H1 (cell line): ENCODE measurements at regions not wholly inside any gene's neighbourhood (a gene's known extent, or its start where the extent isn't known, plus 50 kb on each side); places are given as distances from the start of the nearest gene placed in this dataset.

Source experiments
- CTCF ChIA-PET: fragments of 300-600 bp; sonication (Branson Sonifier 250); formaldehyde crosslinking; loops from one replicate; lab custom pipeline; 2021; ENCODE audit not compliant: partially characterized antibody; lab: Charles Lee
- POLR2A ChIA-PET: fragments of 300-600 bp; sonication (Branson Sonifier 250); formaldehyde crosslinking; loops from one replicate; lab custom pipeline; 2021; ENCODE audit warnings: inconsistent platforms; ENCODE audit not compliant: partially characterized antibody; lab: Charles Lee
- DNase-seq, 2 experiments: peaks; one replicate each; pipeline versions ENCODE4 v3.0.0 to v3.0.0-alpha.2; 2010 to 2022; ENCODE audit warnings: low spot score in 2 of 2, low read depth in 1 of 2, mixed read lengths in 1 of 2
- FAIRE-seq: peaks from 2 replicates; lab custom pipeline; 2011; peaks lifted over from hg19 to GRCh38; lab: Jason Lieb, UNC
- H2AFZ ChIP-seq: 2 replicates; pipeline ENCODE4 v1.8.1; 2012; ENCODE audit warnings: low read length, inconsistent platforms
- H2AK5ac ChIP-seq: 2 replicates; pipeline ENCODE4 v1.6.1; 2013; ENCODE audit warnings: low read depth, low read length
- H2BK120ac ChIP-seq: replicated peaks from 2 replicates; pipeline ENCODE3; 2013; ENCODE audit warnings: low read depth, low read length, inconsistent platforms
- H2BK12ac ChIP-seq: 2 replicates; pipeline ENCODE4 v1.6.1; 2013; ENCODE audit warnings: low read depth, low read length
- H2BK15ac ChIP-seq: 2 replicates; pipeline ENCODE4 v1.6.1; 2013; ENCODE audit warnings: low read length
- H2BK20ac ChIP-seq: 2 replicates; pipeline ENCODE4 v1.6.1; 2013; ENCODE audit warnings: low read length
- H2BK5ac ChIP-seq: 2 replicates; pipeline ENCODE4 v1.6.1; 2013; ENCODE audit warnings: low read depth, low read length
- H3K14ac ChIP-seq: 2 replicates; pipeline ENCODE4 v1.6.1; 2013; ENCODE audit warnings: inconsistent platforms; ENCODE audit not compliant: insufficient read length
- H3K18ac ChIP-seq: 2 replicates; pipeline ENCODE4 v1.6.1; 2013; ENCODE audit warnings: low read length; ENCODE audit errors: extremely low read depth
- H3K23ac ChIP-seq: 2 replicates; pipeline ENCODE4 v1.6.1; 2013; ENCODE audit warnings: inconsistent platforms; ENCODE audit not compliant: insufficient read length
- H3K23me2 ChIP-seq: 2 replicates; pipeline ENCODE4 v1.6.1; 2013; ENCODE audit warnings: low read depth, low read length
- H3K27ac ChIP-seq: 2 replicates; pipeline ENCODE4 v1.6.1; 2011; ENCODE audit warnings: low read depth, low read length, inconsistent platforms
- H3K27me3 ChIP-seq, 4 experiments: replicated peaks in 1 of 4; 1 replicate in 1 of 4; 2 replicates in 3 of 4; pipeline versions ENCODE4 v1.6.1 to v1.8.1; 2011 to 2013; ENCODE audit warnings: low read length in 3 of 4, mild to moderate bottlenecking in 3 of 4, inconsistent platforms in 2 of 4, mixed read lengths in 2 of 4, moderate library complexity in 1 of 4; ENCODE audit not compliant: control insufficient read depth in 3 of 4, insufficient read depth in 3 of 4; ENCODE audit errors: extremely low read depth in 1 of 4
- H3K36me3 ChIP-seq, 4 experiments: 2 replicates each; pipeline versions ENCODE4 v1.6.1 to v1.8.1; 2011 to 2013; ENCODE audit warnings: mild to moderate bottlenecking in 4 of 4, low read length in 3 of 4, moderate library complexity in 2 of 4, control low read depth in 1 of 4, inconsistent platforms in 1 of 4; ENCODE audit not compliant: insufficient read depth in 4 of 4, control insufficient read depth in 2 of 4
- H3K4ac ChIP-seq: replicated peaks from 2 replicates; pipeline ENCODE3; 2013; ENCODE audit warnings: low read length, low read depth, mixed read lengths, inconsistent platforms; ENCODE audit not compliant: insufficient read length
- H3K4me1 ChIP-seq, 4 experiments: replicated peaks in 1 of 4; 1 replicate in 1 of 4; 2 replicates in 3 of 4; pipeline versions ENCODE4 v1.6.1 to v1.8.1; 2011 to 2013; ENCODE audit warnings: low read length in 3 of 4, inconsistent platforms in 2 of 4, mixed read lengths in 1 of 4; ENCODE audit not compliant: insufficient read depth in 4 of 4, control insufficient read depth in 3 of 4
- H3K4me2 ChIP-seq, 2 experiments: 2 replicates each; pipeline versions ENCODE4 v1.6.1 to v1.8.1; 2011 to 2013; ENCODE audit warnings: low read depth in 2 of 2, low read length in 2 of 2, control low read depth in 1 of 2, inconsistent platforms in 1 of 2, mild to moderate bottlenecking in 1 of 2; ENCODE audit not compliant: insufficient read depth in 1 of 2
- H3K4me3 ChIP-seq, 4 experiments: fragments of 200-600, 300-600 bp in 1 of 4; sonication (generic), shearing (Covaris generic), sonication (Bioruptor Twin) in 1 of 4; 2 replicates each; pipeline versions ENCODE4 v1.5.1 to v1.8.1; 2011 to 2016; ENCODE audit warnings: low read length in 4 of 4, low read depth in 3 of 4, control low read depth in 2 of 4, inconsistent platforms in 2 of 4, mild to moderate bottlenecking in 2 of 4, mixed read lengths in 1 of 4, moderate library complexity in 1 of 4; ENCODE audit not compliant: insufficient read depth in 2 of 4; ENCODE audit errors: extremely low read depth in 1 of 4
- H3K56ac ChIP-seq: replicated peaks from 2 replicates; pipeline ENCODE3; 2013; ENCODE audit warnings: low read depth, mild to moderate bottlenecking, mixed read lengths, low read length, inconsistent platforms; ENCODE audit not compliant: insufficient read length
- H3K79me1 ChIP-seq: 2 replicates; pipeline ENCODE4 v1.6.1; 2013; ENCODE audit warnings: low read depth, low read length, control low read depth
- H3K79me2 ChIP-seq, 2 experiments: 2 replicates each; pipeline versions ENCODE4 v1.6.1 to v1.8.1; 2012 to 2013; ENCODE audit warnings: low read length in 2 of 2, mild to moderate bottlenecking in 2 of 2, inconsistent platforms in 1 of 2; ENCODE audit not compliant: insufficient read depth in 2 of 2, control insufficient read depth in 1 of 2
- H3K9ac ChIP-seq, 4 experiments: replicated peaks in 1 of 4; 1 replicate in 1 of 4; 2 replicates in 3 of 4; pipeline versions ENCODE4 v1.6.1 to v1.8.1; 2011 to 2013; ENCODE audit warnings: low read depth in 3 of 4, low read length in 3 of 4, control low read depth in 2 of 4, mild to moderate bottlenecking in 2 of 4, moderate library complexity in 2 of 4, inconsistent platforms in 1 of 4; ENCODE audit errors: extremely low read depth in 1 of 4
- H3K9me3 ChIP-seq, 2 experiments: 2 replicates each; pipeline versions ENCODE4 v1.6.1 to v1.8.1; 2012 to 2013; ENCODE audit warnings: mild to moderate bottlenecking in 2 of 2, moderate library complexity in 2 of 2, control low read depth in 1 of 2, inconsistent platforms in 1 of 2, low read depth in 1 of 2, low read length in 1 of 2, mixed read lengths in 1 of 2; ENCODE audit not compliant: insufficient read depth in 2 of 2
- H4K20me1 ChIP-seq, 2 experiments: replicated peaks in 1 of 2; 2 replicates each; pipeline versions ENCODE3 to v1.8.1; 2011 to 2013; ENCODE audit warnings: inconsistent platforms in 2 of 2, low read length in 2 of 2, mild to moderate bottlenecking in 1 of 2; ENCODE audit not compliant: insufficient read depth in 2 of 2, control insufficient read depth in 1 of 2
- H4K5ac ChIP-seq: 2 replicates; pipeline ENCODE4 v1.6.1; 2013; ENCODE audit warnings: low read length, low read depth, mixed read lengths, inconsistent platforms; ENCODE audit not compliant: insufficient read length
- H4K8ac ChIP-seq: 2 replicates; pipeline ENCODE4 v1.8.0; 2013; ENCODE audit warnings: mild to moderate bottlenecking, moderate library complexity, low read length, inconsistent platforms; ENCODE audit not compliant: insufficient read depth; ENCODE audit errors: extremely low read depth
- H4K91ac ChIP-seq: replicated peaks from 2 replicates; pipeline ENCODE3; 2013; ENCODE audit warnings: low read length, mixed read lengths, inconsistent platforms; ENCODE audit not compliant: insufficient read length
- ATF3 ChIP-seq: IDR thresholded peaks from 2 replicates; pipeline ENCODE4 v1.6.1; 2011; ENCODE audit warnings: low read depth, mild to moderate bottlenecking, low read length; ENCODE audit not compliant: insufficient read depth
- BACH1 ChIP-seq: IDR thresholded peaks from 2 replicates; pipeline ENCODE4 v1.6.1; 2012; ENCODE audit warnings: low read length, improper control_type of control experiment
- CBX5 ChIP-seq: fragments of 300-800, 300-1000 bp; sonication (generic); IDR thresholded peaks from 2 replicates; pipeline ENCODE4 v1.7.1; 2016; ENCODE audit warnings: antibody characterized with exemption, low read length, low read depth
- CBX8 ChIP-seq: fragments of 300-800, 300-1000 bp; sonication (generic); IDR thresholded peaks from 2 replicates; pipeline ENCODE4 v1.7.1; 2016; ENCODE audit warnings: low read depth, low read length, borderline replicate concordance
- EGR1 ChIP-seq: IDR thresholded peaks from 2 replicates; pipeline ENCODE4 v1.6.1; 2011; ENCODE audit warnings: low read depth, low read length, borderline replicate concordance
- EZH2 ChIP-seq: fragments of 200-600 bp; sonication (generic); IDR thresholded peaks from 2 replicates; pipeline ENCODE4 v1.7.1; 2012; ENCODE audit warnings: low read depth, mild to moderate bottlenecking, moderate library complexity, low read length, inconsistent platforms; ENCODE audit not compliant: severe bottlenecking
- POLR2A ChIP-seq, 2 experiments: IDR thresholded peaks; 1 replicate in 1 of 2; 2 replicates in 1 of 2; pipeline ENCODE4 v1.6.1; 2011; ENCODE audit warnings: low read depth in 2 of 2, low read length in 2 of 2, mild to moderate bottlenecking in 2 of 2; ENCODE audit errors: control extremely low read depth in 1 of 2
- SP1 ChIP-seq: IDR thresholded peaks from 2 replicates; pipeline ENCODE4 v1.6.1; 2011; ENCODE audit warnings: low read depth, low read length
- SP2 ChIP-seq: IDR thresholded peaks from 2 replicates; pipeline ENCODE4 v1.6.1; 2012; ENCODE audit warnings: mild to moderate bottlenecking, low read length, inconsistent platforms
- TEAD4 ChIP-seq: IDR thresholded peaks from 2 replicates; pipeline ENCODE4 v1.6.1; 2012; ENCODE audit warnings: low read depth, low read length, inconsistent platforms, mixed read lengths

GRCh38 chr3:180362081-180362480, 239.9 kb upstream of the TTC14 start:
- H3K4me3 ChIP-seq: no peak overlapping the region
- ChIA-PET POLR2A (no interaction called here), CTCF (no interaction called here)
- H2BK5ac ChIP-seq: no peak overlapping the region
- no peak overlapping the region for H4K91ac ChIP-seq
- no peaks in the 10 kb centered on the region for H3K23me2 ChIP-seq
- H2BK15ac ChIP-seq: no peak overlapping the region
- no peaks in the 10 kb centered on the region; a peak in 2 of 8 replicates for H3K36me3 ChIP-seq
- H2BK20ac ChIP-seq: no peak overlapping the region
- H3K23ac ChIP-seq: no peak overlapping the region
- H2AK5ac ChIP-seq: no peak overlapping the region
- no peak overlapping the region for H2AFZ ChIP-seq
- H3K18ac ChIP-seq: no peak overlapping the region
- no peaks in the 10 kb centered on the region for H3K79me2 ChIP-seq
- H3K27ac ChIP-seq: no peak overlapping the region
- H2BK120ac ChIP-seq: no peak overlapping the region
- no peaks in the 10 kb centered on the region for H3K27me3 ChIP-seq
- H3K9ac ChIP-seq: no peak overlapping the region
- no peak overlapping the region for H4K8ac ChIP-seq
- FAIRE-seq: no peak
- TF ChIP-seq ATF3: no peak
- no peak for TF ChIP-seq SP2
- TF ChIP-seq EZH2: no peak
- no peak for TF ChIP-seq SP1
- no peak for TF ChIP-seq BACH1
- TF ChIP-seq CBX8: no peak
- TF ChIP-seq CBX5: no peak
- no peak for TF ChIP-seq TEAD4
- no peak for TF ChIP-seq POLR2A (IDR thresholded peaks at IDR 0.05; ENCODE audit: control extremely low read depth in 1 of 2, low read depth in 2 of 2, low read length in 2 of 2)
- no peak for TF ChIP-seq EGR1
- TF ChIP-seq, all 59 proteins: peak for 0
- DNase-seq: no peak
- Histone ChIP-seq H3K14ac (no peak overlapping the region), H4K20me1 (no peaks in the 10 kb centered on the region), H3K4me2 (no peak overlapping the region), H3K56ac (no peak overlapping the region), H4K5ac (no peak overlapping the region), H3K9me3 (peaks cover 4 to 7% of the 10 kb centered on the region in 2 experiments), H2BK12ac (no peak overlapping the region), H3K4me1 (no peaks in the 10 kb centered on the region), H3K4ac (no peak overlapping the region), H3K79me1 (no peaks in the 10 kb centered on the region)
